ENCODE measurements at regions not wholly inside any gene's neighbourhood (a gene's known extent, or its start where the extent isn't known, plus 50 kb on each side); places are given as distances from the start of the nearest gene placed in this dataset.
A peak's percentile ranks its signal among the peaks of the same experiment; 100 is the strongest.

DNA sequence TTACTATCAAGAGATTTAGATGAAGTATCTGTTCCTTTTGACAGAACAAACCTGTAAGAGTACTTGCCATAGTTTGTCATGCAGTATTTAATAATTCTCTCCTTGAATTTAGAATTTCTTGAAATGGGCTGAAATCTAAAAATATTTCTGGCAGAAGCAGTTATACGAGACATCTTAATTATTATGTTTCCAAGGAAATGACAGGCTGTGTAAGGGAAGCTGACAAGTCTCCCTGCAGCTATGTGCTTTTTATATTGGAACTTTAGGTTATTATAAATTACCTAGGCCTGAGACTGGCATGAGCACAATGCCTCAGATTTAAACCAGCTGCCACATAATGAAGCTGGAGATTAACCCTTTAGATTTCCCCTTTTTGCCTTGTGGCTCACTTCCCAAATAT, 365.0 kb upstream of the EPHA6 start:
- H3K27ac Mint-ChIP-seq (ENCODE audit: unreplicated experiment) = no peak overlapping the region
- H3K36me3 Mint-ChIP-seq (ENCODE audit: low read depth) = no peaks in the 10 kb centered on the region
- TF ChIP-seq, protein P1, sequence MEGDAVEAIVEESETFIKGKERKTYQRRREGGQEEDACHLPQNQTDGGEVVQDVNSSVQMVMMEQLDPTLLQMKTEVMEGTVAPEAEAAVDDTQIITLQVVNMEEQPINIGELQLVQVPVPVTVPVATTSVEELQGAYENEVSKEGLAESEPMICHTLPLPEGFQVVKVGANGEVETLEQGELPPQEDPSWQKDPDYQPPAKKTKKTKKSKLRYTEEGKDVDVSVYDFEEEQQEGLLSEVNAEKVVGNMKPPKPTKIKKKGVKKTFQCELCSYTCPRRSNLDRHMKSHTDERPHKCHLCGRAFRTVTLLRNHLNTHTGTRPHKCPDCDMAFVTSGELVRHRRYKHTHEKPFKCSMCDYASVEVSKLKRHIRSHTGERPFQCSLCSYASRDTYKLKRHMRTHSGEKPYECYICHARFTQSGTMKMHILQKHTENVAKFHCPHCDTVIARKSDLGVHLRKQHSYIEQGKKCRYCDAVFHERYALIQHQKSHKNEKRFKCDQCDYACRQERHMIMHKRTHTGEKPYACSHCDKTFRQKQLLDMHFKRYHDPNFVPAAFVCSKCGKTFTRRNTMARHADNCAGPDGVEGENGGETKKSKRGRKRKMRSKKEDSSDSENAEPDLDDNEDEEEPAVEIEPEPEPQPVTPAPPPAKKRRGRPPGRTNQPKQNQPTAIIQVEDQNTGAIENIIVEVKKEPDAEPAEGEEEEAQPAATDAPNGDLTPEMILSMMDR (conservative IDR thresholded peaks at IDR 0.05) = no peak
- H3K27me3 Mint-ChIP-seq (ENCODE audit: low read depth) = no peaks in the 10 kb centered on the region
- no peak overlapping the region for H3K4me3 Mint-ChIP-seq
- no peak for DNase-seq (ENCODE audit: low read depth, low spot score)
- peaks cover 22% of the 10 kb centered on the region for H3K4me1 Mint-ChIP-seq
- H3K9me3 Mint-ChIP-seq = peaks cover 5% of the 10 kb centered on the region

DNA sequence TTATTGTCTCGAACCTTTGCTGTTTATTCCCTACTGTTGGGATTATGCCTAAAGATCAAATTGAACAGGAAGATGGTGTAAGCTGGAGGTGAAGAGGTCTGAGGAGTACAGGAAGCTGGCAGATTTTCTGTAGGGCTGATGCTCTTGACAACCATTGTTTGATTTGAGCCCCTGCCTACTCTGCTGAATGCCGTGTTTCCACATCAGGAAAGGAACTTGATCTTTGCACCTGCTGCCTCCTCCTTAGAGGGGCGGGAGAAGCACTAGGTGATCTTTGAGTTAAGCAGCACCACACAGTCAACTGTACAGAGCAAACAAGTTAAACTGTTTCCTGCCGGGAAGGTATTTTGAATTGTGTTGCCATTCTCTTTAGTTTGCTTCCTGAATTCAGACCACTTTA, 364.6 kb upstream of the EPHA6 start:
- H3K4me1 Mint-ChIP-seq = peaks cover 22% of the 10 kb centered on the region
- no peak for DNase-seq (ENCODE audit: low read depth, low spot score)

DNA sequence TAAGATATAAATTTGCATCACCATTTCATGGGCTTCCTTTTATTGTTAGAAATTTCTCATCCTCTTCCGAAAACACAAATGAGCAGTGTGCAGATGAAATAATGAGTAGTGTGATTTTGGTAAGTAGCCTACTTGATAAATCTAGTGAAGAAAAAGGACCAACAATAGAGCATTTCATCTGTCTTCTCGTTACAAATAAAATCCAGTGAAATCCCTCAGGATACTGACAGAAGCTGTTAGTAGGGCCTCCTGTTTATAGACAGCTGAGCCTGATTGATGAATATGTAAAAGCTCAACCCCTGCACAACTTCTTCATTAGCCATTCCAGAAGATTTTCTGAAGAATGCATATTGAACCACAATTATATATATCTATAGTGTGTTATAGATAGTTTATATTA, 363.7 kb upstream of the EPHA6 start:
- Mint-ChIP-seq H3K27me3 (ENCODE audit: low read depth) (no peaks in the 10 kb centered on the region), H3K36me3 (ENCODE audit: low read depth) (no peaks in the 10 kb centered on the region), H3K4me1 (peaks cover 22% of the 10 kb centered on the region), H3K9me3 (peaks cover 4% of the 10 kb centered on the region), H3K4me3 (no peak overlapping the region), H3K27ac (ENCODE audit: unreplicated experiment) (no peak overlapping the region)
- TF ChIP-seq, protein P1 (conservative IDR thresholded peaks at IDR 0.05) = no peak
- DNase-seq (ENCODE audit: low read depth, low spot score) = no peak

More for the DNA sequence above, 364.6 kb upstream of the EPHA6 start:
- Mint-ChIP-seq H3K27ac (ENCODE audit: unreplicated experiment) (peak overlapping the region; percentile 17), H3K27me3 (ENCODE audit: low read depth) (no peaks in the 10 kb centered on the region), H3K4me3 (no peak overlapping the region), H3K9me3 (peaks cover 3% of the 10 kb centered on the region), H3K36me3 (ENCODE audit: low read depth) (no peaks in the 10 kb centered on the region)
- TF ChIP-seq, protein P1 (conservative IDR thresholded peaks at IDR 0.05) = no peak

DNA sequence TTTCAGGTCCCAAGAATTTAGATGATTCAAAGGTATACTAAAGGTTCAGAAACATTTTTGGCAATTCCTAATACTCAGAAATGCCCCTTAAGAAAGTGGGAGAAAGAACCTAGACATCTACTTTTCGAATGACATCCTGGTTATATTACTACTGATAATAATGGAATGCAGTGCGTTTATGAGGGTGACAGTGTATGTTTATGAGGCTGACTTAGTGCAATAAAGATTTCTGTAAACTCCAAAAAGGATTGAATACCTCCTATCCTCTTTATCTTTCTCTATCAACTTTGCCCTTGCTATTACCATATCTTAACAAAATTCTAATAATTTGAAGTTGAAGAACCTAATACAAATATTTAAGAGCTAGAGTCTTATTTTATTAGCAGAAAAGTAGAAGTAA, 348.9 kb upstream of the EPHA6 start:
- H3K4me3 Mint-ChIP-seq = no peak overlapping the region
- TF ChIP-seq, protein P1 (conservative IDR thresholded peaks at IDR 0.05) = no peak
- H3K36me3 Mint-ChIP-seq (ENCODE audit: low read depth) = no peaks in the 10 kb centered on the region
- DNase-seq (ENCODE audit: low read depth, low spot score) = no peak
- H3K27me3 Mint-ChIP-seq (ENCODE audit: low read depth) = no peaks in the 10 kb centered on the region
- no peak overlapping the region for H3K27ac Mint-ChIP-seq (ENCODE audit: unreplicated experiment)
- no peaks in the 10 kb centered on the region for H3K9me3 Mint-ChIP-seq
- H3K4me1 Mint-ChIP-seq = no peaks in the 10 kb centered on the region

DNA sequence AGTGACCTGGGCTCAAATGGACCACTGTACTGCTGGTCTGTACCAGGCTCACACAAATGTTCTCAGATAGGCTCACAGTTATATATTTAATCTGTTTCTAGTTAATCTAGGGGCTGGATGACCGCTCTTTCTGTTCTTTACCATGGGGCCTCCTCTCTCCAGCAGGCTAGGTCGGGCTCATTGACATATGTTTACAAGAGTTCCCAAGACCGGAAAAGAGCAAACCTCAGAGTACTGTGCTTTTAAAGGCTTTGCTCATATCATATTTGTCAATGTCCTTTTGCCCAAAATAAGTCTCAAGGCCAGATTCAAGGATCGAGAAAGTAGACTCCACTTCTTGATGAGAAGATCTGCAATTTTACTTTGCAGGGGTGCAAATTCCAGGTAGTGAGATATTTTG, 348.0 kb upstream of the EPHA6 start:
- DNase-seq (ENCODE audit: low read depth, low spot score) = no peak
- no peaks in the 10 kb centered on the region for H3K4me1 Mint-ChIP-seq
- no peak overlapping the region for H3K4me3 Mint-ChIP-seq
- TF ChIP-seq, protein P1 (conservative IDR thresholded peaks at IDR 0.05) = no peak
- H3K27ac Mint-ChIP-seq (ENCODE audit: unreplicated experiment) = no peak overlapping the region
- H3K9me3 Mint-ChIP-seq = no peaks in the 10 kb centered on the region
- H3K27me3 Mint-ChIP-seq (ENCODE audit: low read depth) = no peaks in the 10 kb centered on the region
- no peaks in the 10 kb centered on the region for H3K36me3 Mint-ChIP-seq (ENCODE audit: low read depth)

DNA sequence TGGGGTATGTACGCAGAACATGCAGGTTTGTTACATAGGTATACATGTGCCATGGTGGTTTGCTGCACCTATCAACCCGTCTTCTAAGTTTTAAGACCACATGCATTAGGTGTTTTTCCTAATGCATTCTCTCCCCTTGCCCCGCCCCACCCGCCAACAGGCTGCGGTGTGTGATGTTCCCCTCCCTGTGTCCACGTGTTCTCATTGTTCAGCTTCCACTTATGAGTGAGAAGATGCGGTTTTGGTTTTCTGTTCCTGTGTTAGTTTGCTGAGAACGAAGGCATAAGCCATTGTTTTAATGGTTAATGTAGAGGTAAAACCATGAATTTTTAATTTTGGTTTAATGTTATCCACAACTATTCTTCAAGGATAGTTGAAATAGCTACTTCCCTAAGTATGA, 346.8 kb upstream of the EPHA6 start:
- Mint-ChIP-seq H3K4me3 (no peak overlapping the region), H3K27ac (ENCODE audit: unreplicated experiment) (no peak overlapping the region), H3K9me3 (no peaks in the 10 kb centered on the region), H3K27me3 (ENCODE audit: low read depth) (no peaks in the 10 kb centered on the region), H3K4me1 (no peaks in the 10 kb centered on the region), H3K36me3 (ENCODE audit: low read depth) (no peaks in the 10 kb centered on the region)
- DNase-seq (ENCODE audit: low read depth, low spot score) = no peak
- TF ChIP-seq, protein P1 (conservative IDR thresholded peaks at IDR 0.05) = no peak
